ENCODE measurements at regions not wholly inside any gene's neighbourhood (a gene's known extent, or its start where the extent isn't known, plus 50 kb on each side); places are given as distances from the start of the nearest gene placed in this dataset.

GRCh38 chr19:13670846-13671245, 93.5 kb upstream of the MRI1 start:
- no peak for DNase-seq (ENCODE audit: low read depth)
- TF ChIP-seq CTCF (conservative IDR thresholded peaks at IDR 0.05; ENCODE audit: low read depth, low read length) = no peak
- no peak overlapping the region for H3K4me3 ChIP-seq (ENCODE audit: low read depth, low read length)

- no peak for TF ChIP-seq CTCF (conservative IDR thresholded peaks at IDR 0.05; ENCODE audit: low read depth, low read length)
- DNase-seq (ENCODE audit: low read depth) = no peak
- no peak overlapping the region for H3K4me3 ChIP-seq (ENCODE audit: low read depth, low read length)
These were observed 94.5 kb upstream of the MRI1 start for GRCh38 chr19:13669780-13670355.

DNA sequence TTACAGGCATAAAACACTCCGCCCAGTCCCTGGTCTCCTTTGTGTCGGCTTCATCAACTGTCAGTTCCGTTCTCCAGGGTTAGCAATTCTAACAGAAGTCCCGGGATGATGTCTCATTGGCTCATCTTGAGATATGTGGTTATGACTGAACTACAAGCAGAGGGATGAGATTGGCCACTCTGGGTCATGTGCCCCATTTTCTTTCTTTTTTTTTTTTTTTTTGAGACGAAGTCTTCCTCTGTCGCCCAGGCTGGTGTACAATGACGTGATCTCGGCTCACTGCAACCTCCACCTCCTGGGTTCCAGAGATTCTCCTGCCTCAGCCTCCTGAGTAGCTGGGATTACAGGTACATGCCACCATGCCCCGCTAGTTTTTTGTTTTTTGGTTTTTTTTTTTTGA, 95.4 kb upstream of the MRI1 start:
- H3K4me3 ChIP-seq (ENCODE audit: low read depth, low read length) = no peak overlapping the region
- TF ChIP-seq CTCF (conservative IDR thresholded peaks at IDR 0.05; ENCODE audit: low read depth, low read length) = no peak
- DNase-seq (ENCODE audit: low read depth) = no peak

- no peak for TF ChIP-seq CTCF (conservative IDR thresholded peaks at IDR 0.05; ENCODE audit: low read depth, low read length)
- no peak for DNase-seq (ENCODE audit: low read depth)
- H3K4me3 ChIP-seq (ENCODE audit: low read depth, low read length) = no peak overlapping the region
These were observed 98.2 kb upstream of the MRI1 start for GRCh38 chr19:13666165-13666564.

DNA sequence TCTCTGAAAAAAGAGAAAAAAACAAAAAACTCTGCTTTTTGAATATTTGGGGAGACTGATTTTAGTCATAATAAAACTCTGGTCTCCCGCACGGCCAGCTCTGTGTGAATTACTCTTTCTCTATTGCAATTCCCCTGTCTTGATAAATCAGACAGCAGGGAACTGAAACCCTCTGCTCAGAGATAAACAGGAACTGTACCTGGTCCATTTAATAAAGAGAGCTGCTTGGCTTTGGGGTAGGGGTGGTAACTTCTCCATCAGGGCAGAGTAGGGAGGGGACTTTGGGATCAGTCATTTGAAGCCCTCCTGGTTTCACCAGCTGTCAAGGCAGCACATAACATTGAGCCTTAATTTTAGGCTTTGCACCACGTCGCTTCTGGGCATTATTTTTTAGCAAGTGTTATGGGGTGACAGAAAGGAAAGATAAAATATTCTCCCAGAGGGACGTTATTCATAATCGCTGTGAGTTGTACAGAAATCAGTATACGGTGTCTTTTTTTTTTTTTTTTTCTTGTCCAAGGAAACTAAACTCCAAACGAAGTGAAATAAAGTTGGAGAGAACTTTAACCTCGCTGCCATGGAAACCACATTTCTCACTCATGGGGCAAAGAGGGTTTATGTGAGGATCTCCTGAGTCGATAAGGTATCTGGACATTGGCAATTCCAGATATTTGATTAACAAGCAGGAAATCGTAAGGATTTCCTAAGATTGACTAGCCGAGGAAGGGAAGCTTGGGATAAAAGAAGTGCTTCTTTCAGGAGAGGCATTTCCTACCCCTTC, 99.0 kb upstream of the MRI1 start:
- H3K4me3 ChIP-seq (ENCODE audit: low read depth, low read length) = no peak overlapping the region
- DNase-seq (ENCODE audit: low read depth) = no peak
- TF ChIP-seq CTCF (conservative IDR thresholded peaks at IDR 0.05; ENCODE audit: low read depth, low read length) = no peak

GRCh38 chr19:13652810-13653590, 111.3 kb upstream of the MRI1 start:
- H3K4me3 ChIP-seq (ENCODE audit: low read depth, low read length) = no peak overlapping the region
- no peak for TF ChIP-seq CTCF (conservative IDR thresholded peaks at IDR 0.05; ENCODE audit: low read depth, low read length)
- no peak for DNase-seq (ENCODE audit: low read depth)

Data from epithelial cell of proximal tubule (primary cell).